Left ventricle myocardium inferior (tissue), 1 donor: ENCODE measurements at regions not wholly inside any gene's neighbourhood (a gene's known extent, or its start where the extent isn't known, plus 50 kb on each side); places are given as distances from the start of the nearest gene placed in this dataset.
"Not testable (repeated sequence)": the region's sequence is repeated elsewhere in the genome, so short reads cannot be mapped to it uniquely, and the experiment has no call there.

Experiments
- DNase-seq: peaks from one replicate; pipeline ENCODE4 v3.0.0-alpha.2; 2020
- H3K27ac ChIP-seq: fragments of 200-600 bp; replicated peaks from 2 replicates; pipeline ENCODE4 v1.8.0; 2021
- H3K27me3 ChIP-seq: fragments of 200-600 bp; 2 replicates; pipeline ENCODE4 v1.8.0; 2021; ENCODE audit warnings: low read depth
- H3K36me3 ChIP-seq: fragments of 200-600 bp; 2 replicates; pipeline ENCODE4 v1.8.0; 2021
- H3K4me1 ChIP-seq: fragments of 200-600 bp; 2 replicates; pipeline ENCODE4 v1.8.0; 2021
- H3K4me3 ChIP-seq: fragments of 200-600 bp; 2 replicates; pipeline ENCODE4 v1.8.0; 2021; ENCODE audit warnings: mild to moderate bottlenecking, moderate library complexity
- H3K9me3 ChIP-seq: fragments of 200-600 bp; replicated peaks from 2 replicates; pipeline ENCODE4 v1.8.0; 2021
- CTCF ChIP-seq: fragments of 200-600 bp; IDR thresholded peaks from 2 replicates; pipeline ENCODE4 v1.8.0; 2021; ENCODE audit warnings: antibody characterized with exemption, mild to moderate bottlenecking, borderline replicate concordance
- intact Hi-C: fragments of 100-400 bp; cut with micrococcal nuclease; formaldehyde crosslinking; loops from one replicate; pipeline ENCODE4 v1.11.0; 2022
- donor health status: DM: no; HTN: yes; CAD: no; lungs with severe emphysema.

GRCh38 chr6:159557031-159557430 is 136.0 kb downstream of the SOD2 start:
- H3K4me1 ChIP-seq: no peaks in the 10 kb centered on the region
- DNase-seq: no peak
- H3K4me3 ChIP-seq: no peak overlapping the region
- intact Hi-C loops: no loop called here
- H3K27me3 ChIP-seq: no peaks in the 10 kb centered on the region
- peak overlapping the region; percentile 7 for H3K27ac ChIP-seq
- no peaks in the 10 kb centered on the region for H3K9me3 ChIP-seq
- TF ChIP-seq CTCF: no peak
- no peaks in the 10 kb centered on the region for H3K36me3 ChIP-seq

- Histone ChIP-seq H3K4me3 (no peak overlapping the region), H3K4me1 (no peaks in the 10 kb centered on the region), H3K36me3 (no peaks in the 10 kb centered on the region), H3K27ac (peak overlapping the region; percentile 7), H3K9me3 (peaks cover 3% of the 10 kb centered on the region), H3K27me3 (no peaks in the 10 kb centered on the region)
- DNase-seq: no peak
- no peak for TF ChIP-seq CTCF
- intact Hi-C loops: no loop called here
These were observed 137.8 kb downstream of the SOD2 start for GRCh38 chr6:159555082-159555875.

- H3K27ac ChIP-seq: no peak overlapping the region
- no peak for TF ChIP-seq CTCF
- no peaks in the 10 kb centered on the region for H3K4me1 ChIP-seq
- peaks cover 23% of the 10 kb centered on the region for H3K27me3 ChIP-seq
- intact Hi-C loops: no loop called here
- H3K4me3 ChIP-seq: no peak overlapping the region
- H3K36me3 ChIP-seq: no peaks in the 10 kb centered on the region
- no peak for DNase-seq
- H3K9me3 ChIP-seq: no peaks in the 10 kb centered on the region
These were observed 151.7 kb downstream of the SOD2 start for GRCh38 chr6:159541296-159541695.

- TF ChIP-seq CTCF: no peak
- intact Hi-C loops: no loop called here
- H3K27ac ChIP-seq: no peak overlapping the region
- no peak overlapping the region for H3K4me3 ChIP-seq
- H3K9me3 ChIP-seq: no peaks in the 10 kb centered on the region
- DNase-seq: no peak
- no peaks in the 10 kb centered on the region for H3K4me1 ChIP-seq
- H3K27me3 ChIP-seq: peaks cover 23% of the 10 kb centered on the region
- H3K36me3 ChIP-seq: no peaks in the 10 kb centered on the region
These were observed 152.2 kb downstream of the SOD2 start for GRCh38 chr6:159540883-159541282.

- H3K27ac ChIP-seq: no peak overlapping the region
- H3K27me3 ChIP-seq: peaks cover 23% of the 10 kb centered on the region
- no peaks in the 10 kb centered on the region for H3K4me1 ChIP-seq
- H3K9me3 ChIP-seq: no peaks in the 10 kb centered on the region
- H3K36me3 ChIP-seq: no peaks in the 10 kb centered on the region
- intact Hi-C loops: no loop called here
- no peak for DNase-seq
- peak; percentile 15 for TF ChIP-seq CTCF
- no peak overlapping the region for H3K4me3 ChIP-seq
These were observed 152.9 kb downstream of the SOD2 start for GRCh38 chr6:159540152-159540551.

GRCh38 chr6:159538031-159538430 is 155.0 kb downstream of the SOD2 start:
- intact Hi-C loops: loop anchor here (5.0 kb wide), 1 partner anchor 191 kb away; no protein-coding TSS in a partner anchor
- not testable (repeated sequence) for H3K27ac ChIP-seq, H3K4me1 ChIP-seq, H3K9me3 ChIP-seq, H3K4me3 ChIP-seq, DNase-seq, H3K36me3 ChIP-seq
- peaks cover 23% of the 10 kb centered on the region for H3K27me3 ChIP-seq
